SK-N-SH treated with all-trans-retinoic acid at 6 μM for 48 hours (cell line): ENCODE measurements at regions not wholly inside any gene's neighbourhood (a gene's known extent, or its start where the extent isn't known, plus 50 kb on each side); places are given as distances from the start of the nearest gene placed in this dataset.

Source experiments
- ATAC-seq: fragments of 200-7000 bp; cut with Tn5 transposase; 3 replicates; pipeline ENCODE4 v1.9.1; 2020; ENCODE audit warnings: mild to moderate bottlenecking, moderate library complexity
- ARNTL ChIP-seq: fragments of 450-650 bp; formaldehyde crosslinking; IDR thresholded peaks from 2 replicates; pipeline ENCODE4 v1.5.0; 2020; ENCODE audit warnings: low read depth, mild to moderate bottlenecking, moderate library complexity, borderline replicate concordance
- BACH2 ChIP-seq: fragments of 250-450 bp; sonication (Bioruptor Pico); IDR thresholded peaks from 2 replicates; pipeline ENCODE4 v1.9.0; 2021; ENCODE audit warnings: mild to moderate bottlenecking, borderline replicate concordance
- CREB5 ChIP-seq: fragments of 250-450 bp; sonication (Bioruptor Pico); IDR thresholded peaks from 2 replicates; pipeline ENCODE4 v1.5.1; 2020; ENCODE audit warnings: low read depth, mild to moderate bottlenecking, moderate library complexity
- CSDC2 ChIP-seq: fragments of 250-450 bp; sonication (Bioruptor Pico); IDR thresholded peaks from 2 replicates; pipeline ENCODE4 v1.5.0; 2020; ENCODE audit warnings: mild to moderate bottlenecking, moderate library complexity
- CSRNP3 ChIP-seq: fragments of 250-450 bp; sonication (Bioruptor Pico); IDR thresholded peaks from 2 replicates; pipeline ENCODE4 v1.5.1; 2021; ENCODE audit warnings: mild to moderate bottlenecking, moderate library complexity
- ESRRG ChIP-seq: fragments of 250-450 bp; sonication (Bioruptor Pico); IDR thresholded peaks from 2 replicates; pipeline ENCODE4 v1.6.1; 2021; ENCODE audit warnings: mild to moderate bottlenecking
- GLIS3 ChIP-seq: fragments of 250-450 bp; sonication (Bioruptor Pico); IDR thresholded peaks from 2 replicates; pipeline ENCODE4 v1.5.0; 2020; ENCODE audit warnings: mild to moderate bottlenecking, moderate library complexity
- ISL1 ChIP-seq: fragments of 250-450 bp; sonication (Bioruptor Pico); IDR thresholded peaks from 2 replicates; pipeline ENCODE4 v2.1.2; 2022; ENCODE audit warnings: mild to moderate bottlenecking, moderate library complexity
- OSR1 ChIP-seq: fragments of 250-450 bp; sonication (Bioruptor Pico); IDR thresholded peaks from 2 replicates; pipeline ENCODE4 v1.8.0; 2022; ENCODE audit warnings: moderate library complexity, mild to moderate bottlenecking, inconsistent platforms
- PATZ1 ChIP-seq: fragments of 250-450 bp; sonication (Bioruptor Pico); IDR thresholded peaks from 2 replicates; pipeline ENCODE4 v1.8.0; 2020; ENCODE audit warnings: mild to moderate bottlenecking, moderate library complexity, borderline replicate concordance
- POU6F1 ChIP-seq: fragments of 250-450 bp; sonication (Bioruptor Pico); IDR thresholded peaks from 2 replicates; pipeline ENCODE4 v1.8.0; 2021; ENCODE audit warnings: low read depth, mild to moderate bottlenecking, moderate library complexity, borderline replicate concordance
- PPARA ChIP-seq: fragments of 250-450 bp; sonication (Bioruptor Pico); IDR thresholded peaks from 2 replicates; pipeline ENCODE4 v1.5.0; 2020; ENCODE audit warnings: mild to moderate bottlenecking, borderline replicate concordance
- RARB ChIP-seq: fragments of 250-450 bp; sonication (Bioruptor Pico); IDR thresholded peaks from 2 replicates; pipeline ENCODE4 v1.8.0; 2021; ENCODE audit warnings: mild to moderate bottlenecking, moderate library complexity
- SNAI2 ChIP-seq: fragments of 250-450 bp; sonication (Bioruptor Pico); IDR thresholded peaks from 2 replicates; pipeline ENCODE4 v1.5.0; 2020; ENCODE audit warnings: mild to moderate bottlenecking, moderate library complexity
- TOX ChIP-seq: fragments of 250-450 bp; sonication (Bioruptor Pico); IDR thresholded peaks from 2 replicates; pipeline ENCODE4 v1.8.0; 2021; ENCODE audit warnings: mild to moderate bottlenecking, moderate library complexity, borderline replicate concordance
- TSHZ2 ChIP-seq: fragments of 250-450 bp; sonication (Bioruptor Pico); IDR thresholded peaks from 2 replicates; pipeline ENCODE4 v1.5.0; 2020; ENCODE audit warnings: mild to moderate bottlenecking, moderate library complexity
- ZC3H10 ChIP-seq: fragments of 250-450 bp; sonication (Bioruptor Pico); IDR thresholded peaks from 2 replicates; pipeline ENCODE4 v1.5.1; 2021; ENCODE audit warnings: mild to moderate bottlenecking, moderate library complexity
- ZFP3 ChIP-seq: fragments of 250-450 bp; sonication (Bioruptor Pico); IDR thresholded peaks from 2 replicates; pipeline ENCODE4 v1.5.0; 2020; ENCODE audit warnings: mild to moderate bottlenecking, moderate library complexity
- ZFP30 ChIP-seq: fragments of 450-650 bp; formaldehyde crosslinking; IDR thresholded peaks from 2 replicates; pipeline ENCODE4 v1.5.0; 2022; ENCODE audit warnings: mild to moderate bottlenecking, moderate library complexity
- ZNF70 ChIP-seq: fragments of 450-650 bp; formaldehyde crosslinking; IDR thresholded peaks from 2 replicates; pipeline ENCODE4 v1.5.0; 2020; ENCODE audit warnings: mild to moderate bottlenecking, moderate library complexity
- ZNF8 ChIP-seq: fragments of 450-650 bp; formaldehyde crosslinking; IDR thresholded peaks from 2 replicates; pipeline ENCODE4 v1.5.0; 2020; ENCODE audit warnings: mild to moderate bottlenecking, moderate library complexity

- no peak for ATAC-seq
- TF ChIP-seq PPARA (CRISPR knock-in tag) (no peak), ZNF8 (CRISPR knock-in tag) (no peak)
Observed at GRCh38 chr10:128563387-128563786, 437.2 kb upstream of the MKI67 start.

GRCh38 chr10:128563904-128564303 lies 437.7 kb upstream of the MKI67 start:
- ATAC-seq = no peak
- TF ChIP-seq ESRRG (CRISPR knock-in tag) (no peak), ZC3H10 (no peak), RARB (CRISPR knock-in tag) (no peak)

- ATAC-seq = no peak
- TF ChIP-seq ARNTL (CRISPR knock-in tag) (no peak), ISL1 (no peak), ZFP30 (CRISPR knock-in tag) (no peak), ZNF8 (CRISPR knock-in tag) (no peak), ESRRG (CRISPR knock-in tag) (no peak), POU6F1 (CRISPR knock-in tag) (no peak)
Observed at GRCh38 chr10:128566361-128566968, 440.2 kb upstream of the MKI67 start.

- no peak for ATAC-seq
- TF ChIP-seq ZFP30 (CRISPR knock-in tag) = no peak
- TF ChIP-seq ZC3H10 = no peak
- TF ChIP-seq CSRNP3 (CRISPR knock-in tag) = no peak
- TF ChIP-seq ISL1 = no peak
Observed at GRCh38 chr10:128567551-128567950, 441.3 kb upstream of the MKI67 start.

- no peak for TF ChIP-seq ZNF70
- no peak for TF ChIP-seq POU6F1 (CRISPR knock-in tag)
- no peak for TF ChIP-seq SNAI2 (CRISPR knock-in tag)
- TF ChIP-seq TOX (CRISPR knock-in tag) = no peak
- TF ChIP-seq CSDC2 = no peak
- TF ChIP-seq PATZ1 (CRISPR knock-in tag) = no peak
- TF ChIP-seq ZNF8 (CRISPR knock-in tag) = no peak
- no peak for TF ChIP-seq ARNTL (CRISPR knock-in tag)
- no peak for TF ChIP-seq BACH2 (CRISPR knock-in tag)
- TF ChIP-seq ISL1 = no peak
- no peak for TF ChIP-seq OSR1 (CRISPR knock-in tag)
- no peak for TF ChIP-seq CREB5 (CRISPR knock-in tag)
- no peak for TF ChIP-seq TSHZ2 (CRISPR knock-in tag)
- TF ChIP-seq PPARA (CRISPR knock-in tag) = no peak
- TF ChIP-seq ZFP30 (CRISPR knock-in tag) = no peak
- TF ChIP-seq GLIS3 (CRISPR knock-in tag) = no peak
- no peak for TF ChIP-seq ZFP3 (CRISPR knock-in tag)
- no peak for TF ChIP-seq CSRNP3 (CRISPR knock-in tag)
- no peak for ATAC-seq
Observed at GRCh38 chr10:128568041-128568440, 441.8 kb upstream of the MKI67 start.
